ENCODE measurements at regions not wholly inside any gene's neighbourhood (a gene's known extent, or its start where the extent isn't known, plus 50 kb on each side); places are given as distances from the start of the nearest gene placed in this dataset.

DNA sequence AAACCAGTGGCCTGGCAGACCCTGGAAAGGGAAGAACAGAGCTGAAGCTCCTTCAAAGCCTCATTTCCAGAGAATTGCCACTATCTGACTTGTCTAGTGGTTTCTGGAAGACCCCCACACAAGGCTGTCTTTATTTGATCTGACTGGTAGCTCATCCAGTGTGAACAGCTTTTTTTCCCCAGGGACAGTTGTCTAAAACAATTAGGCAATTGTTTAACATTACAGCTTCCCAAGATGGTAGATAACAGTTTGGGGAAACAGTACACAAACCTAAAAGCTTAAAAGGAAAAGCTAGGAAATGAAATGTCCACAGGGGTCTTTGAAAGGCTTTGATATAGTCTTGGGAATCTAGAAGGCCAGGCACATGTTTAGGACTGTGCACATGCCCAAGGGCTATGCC, 203.4 kb upstream of the CTBP2 start:
- in situ Hi-C loops (cut with MboI), result no loop called here
- H3K36me3 ChIP-seq (ENCODE audit: low read depth), result no peaks in the 10 kb centered on the region

DNA sequence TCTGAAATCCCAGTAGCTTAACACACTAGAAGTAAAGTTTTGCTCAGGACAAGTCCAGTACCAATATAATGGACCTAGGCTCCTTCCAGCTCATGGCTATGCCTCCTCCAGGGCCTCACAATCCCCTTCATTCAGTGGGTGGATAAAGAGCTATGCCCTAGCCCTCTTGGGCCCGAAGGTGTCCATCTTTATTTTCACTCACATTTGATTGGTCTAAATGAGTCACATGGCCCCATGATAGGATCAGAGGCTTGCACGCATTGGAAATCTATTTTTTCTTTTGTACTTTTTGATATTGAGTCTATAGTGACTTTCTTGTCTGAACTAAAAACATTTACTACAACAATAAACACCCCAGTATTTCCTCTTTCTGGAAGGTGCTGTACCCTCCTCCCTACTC, 202.6 kb upstream of the CTBP2 start:
- Histone ChIP-seq H3K4me3 (no peak overlapping the region), H3K4me1 (ENCODE audit: insufficient read depth) (no peaks in the 10 kb centered on the region), H2AFZ (no peak overlapping the region), H3K9me3 (ENCODE audit: low read depth) (no peaks in the 10 kb centered on the region), H3K27ac (no peak overlapping the region), H4K20me1 (ENCODE audit: insufficient read depth) (no peaks in the 10 kb centered on the region), H3F3A (ENCODE audit: insufficient read depth) (no peaks in the 10 kb centered on the region), H3K9ac (no peak overlapping the region), H3K36me3 (ENCODE audit: low read depth) (no peaks in the 10 kb centered on the region), H3K79me2 (ENCODE audit: insufficient read depth) (no peaks in the 10 kb centered on the region), H3K4me2 (ENCODE audit: unreplicated experiment) (no peak overlapping the region), H3K9me2 (ENCODE audit: insufficient read depth) (no peaks in the 10 kb centered on the region), H3K27me3 (replicated peaks; ENCODE audit: insufficient read depth) (peaks cover 3% of the 10 kb centered on the region; the same call in 1 of the 2 replicates)
- in situ Hi-C loops (cut with MboI), result no loop called here
- WGBS, 2 experiments (ENCODE audit: low coverage in 1 of 2, low lambda C conversion rate in 2 of 2, missing lambda C conversion rate in 2 of 2), result 6 to 10% methylated on average over 2 of the region's 2 CpGs
- DNase-seq, result no peak
- TF ChIP-seq EZH2phosphoT487 (IDR thresholded peaks at IDR 0.05; ENCODE audit: insufficient read depth, low read depth) (no peak), EZH2 (IDR thresholded peaks at IDR 0.05; ENCODE audit: insufficient read depth, poor library complexity, severe bottlenecking) (no peak)

More for the DNA sequence above, 203.4 kb upstream of the CTBP2 start:
- Histone ChIP-seq H3K4me1 (ENCODE audit: insufficient read depth) (no peaks in the 10 kb centered on the region), H3K4me3 (no peak overlapping the region), H3K27ac (no peak overlapping the region), H3K27me3 (replicated peaks; ENCODE audit: insufficient read depth) (peaks cover 3% of the 10 kb centered on the region; the same call in 1 of the 2 replicates), H3K9me3 (ENCODE audit: low read depth) (no peaks in the 10 kb centered on the region), H4K20me1 (ENCODE audit: insufficient read depth) (no peaks in the 10 kb centered on the region), H3F3A (ENCODE audit: insufficient read depth) (no peaks in the 10 kb centered on the region), H3K9me2 (ENCODE audit: insufficient read depth) (no peaks in the 10 kb centered on the region), H3K79me2 (ENCODE audit: insufficient read depth) (no peaks in the 10 kb centered on the region), H2AFZ (no peak overlapping the region), H3K4me2 (ENCODE audit: unreplicated experiment) (no peak overlapping the region), H3K9ac (no peak overlapping the region)
- no peak for DNase-seq
- TF ChIP-seq EZH2phosphoT487 (IDR thresholded peaks at IDR 0.05; ENCODE audit: insufficient read depth, low read depth) (no peak), EZH2 (IDR thresholded peaks at IDR 0.05; ENCODE audit: insufficient read depth, poor library complexity, severe bottlenecking) (no peak)

DNA sequence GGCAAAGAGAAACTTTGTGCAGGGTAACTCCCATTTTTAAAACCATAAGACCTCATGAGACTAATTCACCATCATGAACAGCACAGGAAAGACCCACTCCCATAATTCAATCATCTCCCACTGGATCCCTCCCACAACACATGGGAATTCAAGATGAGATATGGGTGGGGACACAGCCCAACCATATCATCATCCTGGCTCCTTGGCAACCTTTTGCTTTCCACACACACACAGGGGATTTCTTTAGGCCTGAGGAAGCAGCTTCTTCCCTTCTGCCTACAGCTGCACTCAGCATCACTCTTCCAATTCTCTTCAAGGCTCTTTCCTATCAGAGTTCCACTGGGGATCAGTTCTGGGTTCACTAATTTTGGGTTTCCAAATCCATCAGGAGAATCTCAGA, 199.0 kb upstream of the CTBP2 start:
- TF ChIP-seq EZH2phosphoT487 (IDR thresholded peaks at IDR 0.05; ENCODE audit: insufficient read depth, low read depth), result no peak
- TF ChIP-seq EZH2 (IDR thresholded peaks at IDR 0.05; ENCODE audit: insufficient read depth, poor library complexity, severe bottlenecking), result no peak
- no peak overlapping the region for H3K4me2 ChIP-seq (ENCODE audit: unreplicated experiment)
- no peaks in the 10 kb centered on the region for H3K36me3 ChIP-seq (ENCODE audit: low read depth)
- H3K9ac ChIP-seq, result no peak overlapping the region
- no peak overlapping the region for H3K4me3 ChIP-seq
- H3F3A ChIP-seq (ENCODE audit: insufficient read depth), result no peaks in the 10 kb centered on the region
- no peaks in the 10 kb centered on the region for H3K4me1 ChIP-seq (ENCODE audit: insufficient read depth)
- no peaks in the 10 kb centered on the region for H3K9me2 ChIP-seq (ENCODE audit: insufficient read depth)
- no peak for DNase-seq
- H4K20me1 ChIP-seq (ENCODE audit: insufficient read depth), result no peaks in the 10 kb centered on the region
- H3K27ac ChIP-seq, result no peak overlapping the region
- in situ Hi-C loops (cut with MboI), result no loop called here
- no peak overlapping the region for H2AFZ ChIP-seq
- H3K27me3 ChIP-seq (replicated peaks; ENCODE audit: insufficient read depth), result peaks cover 10% of the 10 kb centered on the region; the same call in 1 of the 2 replicates
- H3K9me3 ChIP-seq (ENCODE audit: low read depth), result no peaks in the 10 kb centered on the region
- H3K79me2 ChIP-seq (ENCODE audit: insufficient read depth), result no peaks in the 10 kb centered on the region

DNA sequence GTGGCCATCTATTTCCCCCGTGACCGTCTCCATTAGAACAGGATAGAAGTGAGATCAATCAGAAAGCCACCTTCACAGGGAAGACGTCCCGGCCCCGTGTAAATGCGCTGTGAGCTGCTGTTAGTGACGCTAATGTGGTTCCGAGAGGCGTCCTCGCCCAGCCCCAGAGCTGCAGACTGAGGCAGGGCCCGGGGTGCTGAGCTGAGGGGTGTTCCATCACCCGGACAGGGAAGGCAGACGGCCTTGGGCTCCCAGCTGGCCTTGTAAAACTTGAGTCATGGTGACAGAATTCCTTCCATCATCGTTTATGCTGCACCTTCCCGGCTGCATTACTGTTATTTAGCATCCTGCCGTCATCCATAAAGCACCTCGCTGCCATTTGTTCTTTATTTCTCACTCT, 195.3 kb upstream of the CTBP2 start:
- no peaks in the 10 kb centered on the region for H4K20me1 ChIP-seq (ENCODE audit: insufficient read depth)
- no peaks in the 10 kb centered on the region for H3K9me3 ChIP-seq (ENCODE audit: low read depth)
- H3K27ac ChIP-seq, result no peak overlapping the region
- H3K9me2 ChIP-seq (ENCODE audit: insufficient read depth), result no peaks in the 10 kb centered on the region
- no peak overlapping the region for H3K9ac ChIP-seq
- peaks cover 23% of the 10 kb centered on the region; the same call in 1 of the 2 replicates for H3K27me3 ChIP-seq (replicated peaks; ENCODE audit: insufficient read depth)
- no peak for DNase-seq
- no peaks in the 10 kb centered on the region for H3K36me3 ChIP-seq (ENCODE audit: low read depth)
- in situ Hi-C loops (cut with MboI), result no loop called here
- no peaks in the 10 kb centered on the region for H3K79me2 ChIP-seq (ENCODE audit: insufficient read depth)
- TF ChIP-seq EZH2phosphoT487 (IDR thresholded peaks at IDR 0.05; ENCODE audit: insufficient read depth, low read depth), result no peak
- no peak for TF ChIP-seq EZH2 (IDR thresholded peaks at IDR 0.05; ENCODE audit: insufficient read depth, poor library complexity, severe bottlenecking)
- H3K4me3 ChIP-seq, result no peak overlapping the region
- no peak overlapping the region for H3K4me2 ChIP-seq (ENCODE audit: unreplicated experiment)
- no peak overlapping the region for H2AFZ ChIP-seq
- WGBS, 2 experiments (ENCODE audit: low coverage in 1 of 2, low lambda C conversion rate in 2 of 2, missing lambda C conversion rate in 2 of 2), result 43 to 52% methylated on average over 17 of the region's 17 CpGs
- no peaks in the 10 kb centered on the region for H3F3A ChIP-seq (ENCODE audit: insufficient read depth)
- H3K4me1 ChIP-seq (ENCODE audit: insufficient read depth), result no peaks in the 10 kb centered on the region

DNA sequence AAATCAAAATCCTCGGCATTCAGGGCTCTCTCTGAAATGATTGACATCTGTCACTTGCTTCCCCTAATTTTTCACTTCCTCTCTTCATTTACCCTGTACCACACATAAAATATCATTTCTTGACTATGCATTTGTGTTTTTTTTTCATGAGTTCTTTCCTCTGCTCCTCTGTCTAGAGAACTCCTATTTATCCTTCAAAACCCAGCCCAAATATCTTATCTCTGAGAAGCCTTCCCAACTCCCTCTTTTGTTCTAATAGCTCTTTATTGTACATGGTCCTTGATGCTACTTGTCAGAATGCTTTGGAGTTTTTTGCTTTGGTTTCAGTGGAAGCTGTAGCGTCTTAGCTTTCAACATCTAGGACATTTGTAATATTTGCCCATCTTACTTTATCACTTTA, 190.2 kb upstream of the CTBP2 start:
- H3K9ac ChIP-seq, result no peak overlapping the region

More for the DNA sequence above, 190.2 kb upstream of the CTBP2 start:
- in situ Hi-C loops (cut with MboI), result no loop called here
- Histone ChIP-seq H3K36me3 (ENCODE audit: low read depth) (no peaks in the 10 kb centered on the region), H3K27me3 (replicated peaks; ENCODE audit: insufficient read depth) (0 out of 2 replicates have a peak, but pooled peaks cover 31% of the 10 kb centered on the region), H3K4me2 (ENCODE audit: unreplicated experiment) (no peak overlapping the region), H3K4me3 (no peak overlapping the region), H3K27ac (no peak overlapping the region), H3K9me2 (ENCODE audit: insufficient read depth) (no peaks in the 10 kb centered on the region), H3F3A (ENCODE audit: insufficient read depth) (no peaks in the 10 kb centered on the region), H3K9me3 (ENCODE audit: low read depth) (no peaks in the 10 kb centered on the region), H3K79me2 (ENCODE audit: insufficient read depth) (no peaks in the 10 kb centered on the region), H2AFZ (no peak overlapping the region), H3K4me1 (ENCODE audit: insufficient read depth) (no peaks in the 10 kb centered on the region), H4K20me1 (ENCODE audit: insufficient read depth) (no peaks in the 10 kb centered on the region)
- DNase-seq, result no peak
- no peak for TF ChIP-seq EZH2phosphoT487 (IDR thresholded peaks at IDR 0.05; ENCODE audit: insufficient read depth, low read depth)
- 54 to 60% methylated on average over 2 of the region's 2 CpGs for WGBS, 2 experiments (ENCODE audit: low coverage in 1 of 2, low lambda C conversion rate in 2 of 2, missing lambda C conversion rate in 2 of 2)
